ENCODE measurements at regions not wholly inside any gene's neighbourhood (a gene's known extent, or its start where the extent isn't known, plus 50 kb on each side); places are given as distances from the start of the nearest gene placed in this dataset.

DNA sequence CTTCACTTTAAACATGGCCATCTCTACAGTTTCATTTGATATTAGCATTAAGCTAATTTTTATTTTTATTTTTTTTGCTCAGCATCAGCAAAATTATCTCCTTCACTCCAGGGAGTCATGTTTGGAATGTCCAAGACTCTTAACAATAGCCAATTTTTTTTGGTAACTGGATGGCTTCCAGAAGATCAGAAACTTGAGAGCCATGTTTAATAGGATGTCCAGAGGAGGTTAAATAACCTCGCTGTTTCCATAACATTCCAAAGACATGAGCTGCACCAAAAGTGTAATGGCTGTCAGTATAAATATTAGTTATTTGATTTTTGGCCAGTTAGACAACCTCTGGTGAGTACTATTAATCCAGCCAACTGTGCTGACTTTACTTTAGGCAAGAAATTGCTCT, 80.7 kb downstream of the DNTTIP2 start:
- TF ChIP-seq NFIC (IDR thresholded peaks at IDR 0.05), result peak; percentile 94
- TF ChIP-seq CEBPB (IDR thresholded peaks at IDR 0.05), result no peak
- TF ChIP-seq YY1 (IDR thresholded peaks at IDR 0.05; ENCODE audit: low read depth), result peak; percentile 60; the same call in 1 of the 2 replicates
- TF ChIP-seq RAD21 (IDR thresholded peaks at IDR 0.05; ENCODE audit: low read depth), result no peak
